ENCODE measurements at regions not wholly inside any gene's neighbourhood (a gene's known extent, or its start where the extent isn't known, plus 50 kb on each side); places are given as distances from the start of the nearest gene placed in this dataset.
"Not testable (repeated sequence)": the region's sequence is repeated elsewhere in the genome, so short reads cannot be mapped to it uniquely, and the experiment has no call there.

DNA sequence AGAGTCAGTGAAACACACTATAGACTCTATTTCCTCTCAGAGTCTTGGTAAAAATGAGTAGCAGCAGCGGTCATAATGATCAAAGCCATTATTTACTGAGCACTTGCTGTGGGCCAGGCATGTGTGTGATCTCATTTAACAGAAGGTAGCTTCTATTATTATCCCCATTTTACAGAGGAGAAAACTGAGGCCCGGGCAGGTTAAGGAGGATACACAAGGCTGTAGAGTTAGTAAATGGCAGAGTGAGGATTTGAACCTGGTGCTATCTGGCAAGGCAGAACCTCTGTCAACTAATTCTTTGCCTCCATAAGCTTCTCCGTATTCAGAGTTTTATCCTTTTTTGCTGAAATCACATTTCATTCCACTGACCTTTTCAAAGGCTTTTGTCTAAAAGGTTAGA is 122.2 kb upstream of the SALL4 start:
- no peak for DNase-seq
- no peak overlapping the region for H3K27ac ChIP-seq
- H3K9me3 ChIP-seq (ENCODE audit: severe bottlenecking) = no peaks in the 10 kb centered on the region
- no peak overlapping the region for H3K4me3 ChIP-seq (ENCODE audit: low read depth, low read length)
- H3K27me3 ChIP-seq (ENCODE audit: insufficient read depth, low read depth, severe bottlenecking) = no peaks in the 10 kb centered on the region
- H3K36me3 ChIP-seq = no peaks in the 10 kb centered on the region
- TF ChIP-seq, protein P1, sequence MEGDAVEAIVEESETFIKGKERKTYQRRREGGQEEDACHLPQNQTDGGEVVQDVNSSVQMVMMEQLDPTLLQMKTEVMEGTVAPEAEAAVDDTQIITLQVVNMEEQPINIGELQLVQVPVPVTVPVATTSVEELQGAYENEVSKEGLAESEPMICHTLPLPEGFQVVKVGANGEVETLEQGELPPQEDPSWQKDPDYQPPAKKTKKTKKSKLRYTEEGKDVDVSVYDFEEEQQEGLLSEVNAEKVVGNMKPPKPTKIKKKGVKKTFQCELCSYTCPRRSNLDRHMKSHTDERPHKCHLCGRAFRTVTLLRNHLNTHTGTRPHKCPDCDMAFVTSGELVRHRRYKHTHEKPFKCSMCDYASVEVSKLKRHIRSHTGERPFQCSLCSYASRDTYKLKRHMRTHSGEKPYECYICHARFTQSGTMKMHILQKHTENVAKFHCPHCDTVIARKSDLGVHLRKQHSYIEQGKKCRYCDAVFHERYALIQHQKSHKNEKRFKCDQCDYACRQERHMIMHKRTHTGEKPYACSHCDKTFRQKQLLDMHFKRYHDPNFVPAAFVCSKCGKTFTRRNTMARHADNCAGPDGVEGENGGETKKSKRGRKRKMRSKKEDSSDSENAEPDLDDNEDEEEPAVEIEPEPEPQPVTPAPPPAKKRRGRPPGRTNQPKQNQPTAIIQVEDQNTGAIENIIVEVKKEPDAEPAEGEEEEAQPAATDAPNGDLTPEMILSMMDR (IDR thresholded peaks at IDR 0.05; ENCODE audit: low read depth, low read length) = no peak

DNA sequence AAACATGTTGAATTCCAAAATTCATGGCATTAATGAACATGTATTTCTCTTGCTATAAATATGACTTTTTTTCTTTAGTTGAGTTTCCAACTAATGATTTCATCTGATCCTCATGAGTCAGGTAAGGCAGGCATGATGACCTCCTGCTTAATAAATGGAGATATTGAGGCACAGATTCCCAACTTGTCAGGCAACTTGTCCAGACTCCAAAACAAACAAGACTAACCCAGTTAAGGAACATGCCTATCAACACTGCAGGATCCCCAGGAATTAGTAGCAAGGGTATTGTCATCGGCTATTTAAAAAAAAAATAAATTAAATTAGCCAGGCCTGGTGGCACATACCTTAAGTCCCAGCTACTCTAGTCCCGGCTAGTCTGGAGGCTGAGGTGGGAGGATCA is 121.3 kb upstream of the SALL4 start:
- Histone ChIP-seq H3K27ac (no peak overlapping the region), H3K27me3 (ENCODE audit: insufficient read depth, low read depth, severe bottlenecking) (no peaks in the 10 kb centered on the region), H3K36me3 (no peaks in the 10 kb centered on the region), H3K4me3 (ENCODE audit: low read depth, low read length) (no peak overlapping the region), H3K9me3 (ENCODE audit: severe bottlenecking) (no peaks in the 10 kb centered on the region)
- TF ChIP-seq, protein P1 (IDR thresholded peaks at IDR 0.05; ENCODE audit: low read depth, low read length) = no peak
- DNase-seq = no peak

DNA sequence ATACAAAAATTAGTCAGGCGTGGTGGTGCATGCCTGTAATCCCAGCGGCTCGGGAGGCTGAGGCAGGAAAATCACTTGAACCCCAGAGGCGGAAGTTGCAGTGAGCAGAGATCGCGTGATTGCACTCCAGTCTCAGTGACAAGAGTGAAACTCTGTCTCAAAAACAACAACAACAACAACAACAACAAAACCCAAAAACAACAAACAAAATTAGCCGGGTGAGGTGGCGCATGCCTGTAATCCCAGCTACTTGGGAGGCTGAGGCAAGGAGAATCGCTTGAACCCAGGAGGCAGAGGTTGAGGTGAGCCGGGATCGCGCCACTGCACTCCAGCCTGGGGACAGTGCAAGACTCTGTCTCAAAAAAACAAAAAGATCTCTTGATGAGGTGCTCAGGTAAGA is 120.5 kb upstream of the SALL4 start:
- H3K4me3 ChIP-seq (ENCODE audit: low read depth, low read length); DNase-seq; H3K9me3 ChIP-seq (ENCODE audit: severe bottlenecking); H3K27ac ChIP-seq; H3K36me3 ChIP-seq; H3K27me3 ChIP-seq (ENCODE audit: insufficient read depth, low read depth, severe bottlenecking): not testable (repeated sequence)

DNA sequence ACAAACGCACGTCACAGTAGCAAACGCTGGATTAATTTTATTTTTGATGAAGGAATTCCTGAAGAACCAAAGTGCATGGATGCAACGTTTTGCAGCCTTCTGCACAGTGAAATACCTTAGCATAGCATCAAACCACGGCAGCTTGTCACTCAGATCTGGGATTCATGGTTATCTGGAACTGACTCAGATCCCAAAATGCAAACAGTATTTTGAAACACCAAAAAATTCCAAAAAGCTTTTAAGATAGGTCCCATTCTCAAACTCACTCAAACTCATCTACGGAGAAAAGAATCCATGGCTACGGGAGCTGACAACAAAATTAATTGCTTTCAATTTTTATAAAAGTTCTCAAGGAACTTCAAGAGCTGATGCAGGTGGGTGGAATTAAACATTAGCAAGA is 116.2 kb upstream of the SALL4 start:
- DNase-seq = no peak
- Histone ChIP-seq H3K27ac (no peak overlapping the region), H3K36me3 (no peaks in the 10 kb centered on the region), H3K9me3 (ENCODE audit: severe bottlenecking) (no peaks in the 10 kb centered on the region), H3K27me3 (ENCODE audit: insufficient read depth, low read depth, severe bottlenecking) (no peaks in the 10 kb centered on the region), H3K4me3 (ENCODE audit: low read depth, low read length) (no peak overlapping the region)
- TF ChIP-seq, protein P1 (IDR thresholded peaks at IDR 0.05; ENCODE audit: low read depth, low read length) = no peak

DNA sequence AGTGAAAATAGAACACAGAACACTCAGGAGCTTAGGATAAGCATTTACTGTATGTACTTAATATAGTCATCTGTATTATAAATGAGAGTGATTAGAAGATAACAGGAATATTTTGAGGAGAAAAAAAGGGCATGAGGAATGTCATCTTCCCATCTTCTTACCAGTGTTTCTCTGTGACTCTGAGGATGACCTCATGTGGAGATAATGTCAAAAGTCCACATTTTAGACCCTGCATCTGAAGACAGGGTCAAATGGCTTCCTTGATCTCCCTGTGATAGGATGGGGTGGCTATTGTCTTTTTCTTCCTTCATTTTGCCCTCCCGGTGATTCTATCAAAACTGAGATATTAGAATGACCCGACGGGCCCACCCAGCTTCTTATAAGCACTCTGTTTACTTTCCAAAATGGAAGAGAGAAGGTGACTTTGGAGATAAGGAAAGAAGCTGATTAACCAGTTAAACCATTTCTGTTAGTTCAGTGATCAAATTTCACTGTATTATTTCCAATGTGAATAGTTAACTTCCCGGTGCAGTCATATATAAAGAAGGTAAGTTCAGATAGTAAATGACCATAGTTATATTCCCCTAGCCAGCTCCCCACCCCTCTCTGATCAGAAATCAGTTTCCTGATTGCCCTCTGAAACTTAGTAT is 115.7 kb upstream of the SALL4 start:
- H3K27me3 ChIP-seq (ENCODE audit: insufficient read depth, low read depth, severe bottlenecking) = no peaks in the 10 kb centered on the region
- TF ChIP-seq, protein P1 (IDR thresholded peaks at IDR 0.05; ENCODE audit: low read depth, low read length) = no peak
- H3K27ac ChIP-seq = no peak overlapping the region
- no peak overlapping the region for H3K4me3 ChIP-seq (ENCODE audit: low read depth, low read length)
- DNase-seq = no peak
- no peaks in the 10 kb centered on the region for H3K36me3 ChIP-seq
- no peaks in the 10 kb centered on the region for H3K9me3 ChIP-seq (ENCODE audit: severe bottlenecking)

DNA sequence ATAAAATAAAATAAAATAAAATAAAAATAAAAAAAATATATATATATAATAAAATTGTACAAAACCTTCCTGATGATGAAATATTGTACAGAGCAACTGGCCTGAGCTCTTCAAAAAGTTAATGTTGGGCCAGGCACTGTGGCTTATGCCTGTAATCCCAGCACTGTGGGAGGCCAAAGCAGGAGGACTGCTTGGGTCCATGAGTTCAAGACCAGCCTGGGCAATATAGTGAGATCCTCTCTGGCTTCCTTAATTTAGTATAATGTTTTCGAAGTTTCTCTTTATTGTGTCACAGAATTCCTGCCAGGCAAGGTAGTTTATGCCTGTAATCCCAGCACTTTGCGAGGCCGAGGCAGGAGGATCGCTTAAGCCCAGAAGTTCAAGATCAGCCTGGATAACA is 113.9 kb upstream of the SALL4 start:
- H3K36me3 ChIP-seq = no peaks in the 10 kb centered on the region

More for the DNA sequence above, 113.9 kb upstream of the SALL4 start:
- H3K9me3 ChIP-seq (ENCODE audit: severe bottlenecking) = no peaks in the 10 kb centered on the region
- no peak overlapping the region for H3K27ac ChIP-seq
- no peak for DNase-seq
- no peaks in the 10 kb centered on the region for H3K27me3 ChIP-seq (ENCODE audit: insufficient read depth, low read depth, severe bottlenecking)
- H3K4me3 ChIP-seq (ENCODE audit: low read depth, low read length) = no peak overlapping the region
- TF ChIP-seq, protein P1 (IDR thresholded peaks at IDR 0.05; ENCODE audit: low read depth, low read length) = no peak
